ENCODE measurements at regions not wholly inside any gene's neighbourhood (a gene's known extent, or its start where the extent isn't known, plus 50 kb on each side); places are given as distances from the start of the nearest gene placed in this dataset.
"Not testable (repeated sequence)": the region's sequence is repeated elsewhere in the genome, so short reads cannot be mapped to it uniquely, and the experiment has no call there.

GRCh38 chr4:30837861-30838260, 117.7 kb downstream of the PCDH7 start:
- no peak for DNase-seq (ENCODE audit: low read depth in 3 of 3)

- no peak for DNase-seq (ENCODE audit: low read depth in 3 of 3)
These were observed 118.2 kb downstream of the PCDH7 start for GRCh38 chr4:30838331-30838730.

GRCh38 chr4:30839583-30840520, 119.7 kb downstream of the PCDH7 start:
- no peak for DNase-seq (ENCODE audit: low read depth in 3 of 3)

DNA sequence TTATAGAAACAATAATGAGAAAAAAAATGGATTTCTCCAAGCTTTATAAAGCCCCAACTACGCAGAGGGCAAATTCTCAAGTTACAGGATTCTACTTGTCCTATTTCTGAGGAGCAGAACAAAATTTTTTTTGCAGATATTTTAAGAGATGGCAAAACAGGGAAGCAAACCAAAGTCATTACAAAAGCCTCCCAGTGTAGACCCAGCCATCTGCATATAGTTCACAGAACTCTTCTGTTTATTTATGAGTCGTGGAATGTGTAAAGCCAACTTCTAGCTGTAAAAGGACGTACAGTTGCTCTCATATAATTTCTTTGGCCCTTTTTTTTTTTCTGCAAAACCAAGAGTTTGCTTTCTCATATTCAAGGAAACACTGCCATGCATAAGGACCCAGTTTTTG, 120.4 kb downstream of the PCDH7 start:
- no peak for DNase-seq (ENCODE audit: low read depth in 3 of 3)

DNA sequence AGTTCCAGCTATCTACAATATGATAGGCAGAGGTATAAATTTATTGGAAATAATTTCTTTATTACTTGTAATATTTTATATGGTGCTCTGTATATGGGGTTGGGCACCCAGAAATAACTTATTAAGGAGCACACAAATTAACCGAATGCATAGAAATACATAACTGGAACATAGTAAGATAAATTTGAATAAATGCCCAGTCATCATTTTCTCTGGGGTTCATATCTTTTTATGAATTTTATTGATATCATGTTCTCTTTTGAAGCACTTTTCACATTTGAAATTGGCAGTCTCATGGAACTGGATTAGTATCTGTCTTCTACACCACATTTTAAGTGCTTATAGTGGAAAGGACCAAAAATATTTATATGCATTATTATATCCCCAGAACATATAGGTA, 122.0 kb downstream of the PCDH7 start:
- no peak for DNase-seq (ENCODE audit: low read depth in 3 of 3)

- no peak for DNase-seq (ENCODE audit: low read depth in 3 of 3)
These were observed 122.5 kb downstream of the PCDH7 start for GRCh38 chr4:30842689-30843088.

GRCh38 chr4:30844861-30845582, 124.9 kb downstream of the PCDH7 start:
- no peak for DNase-seq (ENCODE audit: low read depth in 3 of 3)

- no peak for DNase-seq (ENCODE audit: low read depth in 3 of 3)
These were observed 127.0 kb downstream of the PCDH7 start for GRCh38 chr4:30847167-30847566.

GRCh38 chr4:30847958-30848357, 127.8 kb downstream of the PCDH7 start:
- no peak for DNase-seq (ENCODE audit: low read depth in 3 of 3)

- no peak for DNase-seq (ENCODE audit: low read depth in 3 of 3)
These were observed 134.4 kb downstream of the PCDH7 start for GRCh38 chr4:30854531-30854930.

DNA sequence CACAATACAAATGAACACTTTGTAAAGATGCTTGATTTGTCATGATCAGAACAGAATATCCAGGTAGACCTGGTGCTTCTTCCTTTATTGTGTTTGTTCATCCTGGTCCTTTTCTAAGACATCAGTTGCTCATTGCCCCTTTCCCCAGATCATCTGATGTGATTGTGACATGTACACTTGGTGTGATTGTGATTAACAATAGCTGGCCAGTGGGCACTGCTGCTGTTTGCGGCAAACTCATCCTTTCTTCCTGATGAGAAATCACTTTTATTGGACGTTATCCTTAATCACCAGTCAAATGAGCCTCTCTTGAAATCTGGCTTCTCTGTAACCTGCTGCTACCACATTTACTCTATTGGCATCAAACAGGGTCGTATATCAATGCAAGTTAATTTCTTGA, 135.1 kb downstream of the PCDH7 start:
- no peak for DNase-seq (ENCODE audit: low read depth in 3 of 3)

GRCh38 chr4:30856795-30857564, 136.8 kb downstream of the PCDH7 start:
- DNase-seq (ENCODE audit: low read depth in 3 of 3): no peak

- no peak for DNase-seq (ENCODE audit: low read depth in 3 of 3)
These were observed 140.8 kb downstream of the PCDH7 start for GRCh38 chr4:30860978-30861377.

DNA sequence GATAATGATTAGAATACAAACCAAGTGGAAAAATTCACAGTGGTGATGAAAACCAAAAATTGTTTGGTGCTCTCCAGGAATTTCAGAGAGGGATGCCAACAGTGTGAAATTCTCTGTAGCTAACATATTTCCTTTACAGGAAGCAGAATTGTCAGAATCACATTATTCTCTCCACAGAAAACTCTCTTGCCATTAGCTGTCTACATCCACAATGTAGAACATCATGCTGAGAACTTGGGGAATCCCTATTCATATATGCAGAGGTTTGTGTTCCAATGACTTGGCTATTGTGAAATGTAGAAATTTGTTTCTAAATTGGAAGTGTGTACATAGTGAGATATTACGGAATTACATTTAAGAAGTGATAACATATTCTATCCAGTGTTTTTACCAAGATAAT, 142.0 kb downstream of the PCDH7 start:
- no peak for DNase-seq (ENCODE audit: low read depth in 3 of 3)

DNA sequence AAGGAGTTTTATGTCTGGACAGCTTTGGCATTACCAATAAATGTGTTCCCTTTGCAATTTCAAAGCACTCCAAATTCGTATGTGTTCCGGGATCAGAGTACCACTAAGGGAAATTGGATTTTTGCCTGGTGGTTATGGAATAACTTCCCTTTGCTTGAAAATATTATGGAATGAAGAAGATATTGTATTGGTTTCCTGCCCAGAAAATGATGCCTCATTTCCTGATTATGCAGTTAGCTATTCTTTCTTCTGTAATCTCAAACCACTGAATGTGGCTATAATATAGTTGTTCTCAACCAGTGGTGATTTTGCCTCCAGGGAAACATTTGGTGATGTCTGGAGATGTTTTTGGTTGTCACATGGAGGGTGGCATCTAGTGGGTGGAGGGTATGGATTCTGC, 142.9 kb downstream of the PCDH7 start:
- no peak for DNase-seq (ENCODE audit: low read depth in 3 of 3)

DNA sequence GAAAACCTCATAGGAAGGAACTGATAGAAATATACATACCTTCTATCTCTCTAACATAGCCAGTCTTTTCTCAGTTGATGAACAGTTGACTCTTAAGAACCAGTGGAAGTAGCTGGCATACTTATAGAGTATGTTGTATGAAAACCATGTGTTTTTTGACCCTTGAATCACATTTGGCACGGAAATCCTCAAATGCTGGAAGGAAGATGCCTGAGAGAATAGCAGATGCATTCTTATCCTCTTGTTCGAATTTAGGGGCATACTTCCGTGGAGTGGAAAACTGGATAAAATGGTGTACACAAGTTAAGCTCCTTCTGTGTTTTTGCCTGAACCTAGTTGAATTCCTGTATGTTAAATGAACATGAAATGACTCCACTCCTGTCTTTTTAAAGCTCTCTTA, 145.5 kb downstream of the PCDH7 start:
- DNase-seq (ENCODE audit: low read depth in 3 of 3): no peak

DNA sequence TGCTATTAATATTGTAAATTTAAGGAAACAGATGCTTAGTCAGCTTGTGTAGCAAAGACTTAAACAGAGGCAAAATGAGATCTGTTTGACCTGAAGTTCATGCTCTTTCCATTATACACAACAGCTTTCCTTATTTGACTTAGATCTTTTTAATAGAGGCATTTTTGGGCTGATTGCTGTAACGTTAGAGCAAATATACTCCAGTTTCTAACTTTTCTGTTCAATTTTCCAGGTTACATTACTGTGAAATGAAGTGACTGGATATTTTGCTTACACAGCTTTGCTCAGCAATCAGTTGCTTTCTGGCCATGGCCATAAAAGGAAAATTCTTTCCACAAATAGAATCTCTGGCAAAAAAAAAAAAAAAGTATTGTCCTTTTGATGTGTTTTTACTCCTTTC, 146.2 kb downstream of the PCDH7 start:
- no peak for DNase-seq (ENCODE audit: low read depth in 3 of 3)

DNA sequence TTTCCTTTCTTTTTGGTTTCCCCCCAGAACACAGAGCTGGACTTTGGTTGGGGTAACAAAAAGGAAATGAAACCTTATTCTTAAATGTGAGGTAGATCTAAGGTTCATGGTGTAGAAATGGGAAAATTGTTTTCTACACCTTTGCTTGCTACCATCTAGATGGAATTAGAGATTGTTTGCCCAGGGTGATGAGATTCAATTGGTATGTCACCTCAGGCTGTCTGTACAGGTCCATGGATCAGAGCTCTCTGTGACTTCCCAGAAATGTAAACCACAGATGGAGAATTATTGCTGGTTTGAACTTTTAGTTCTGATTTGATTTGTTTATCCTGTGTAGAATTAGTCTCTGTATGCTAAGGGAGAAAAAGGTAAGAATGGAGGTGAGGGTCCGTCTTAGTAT, 146.7 kb downstream of the PCDH7 start:
- no peak for DNase-seq (ENCODE audit: low read depth in 3 of 3)

- DNase-seq (ENCODE audit: low read depth in 3 of 3): no peak
These were observed 147.3 kb downstream of the PCDH7 start for GRCh38 chr4:30867427-30867826.

- no peak for DNase-seq (ENCODE audit: low read depth in 3 of 3)
These were observed 148.1 kb downstream of the PCDH7 start for GRCh38 chr4:30868111-30868895.

- not testable (repeated sequence) for DNase-seq (ENCODE audit: low read depth in 3 of 3)
These were observed 149.2 kb downstream of the PCDH7 start for GRCh38 chr4:30869387-30869786.

DNA sequence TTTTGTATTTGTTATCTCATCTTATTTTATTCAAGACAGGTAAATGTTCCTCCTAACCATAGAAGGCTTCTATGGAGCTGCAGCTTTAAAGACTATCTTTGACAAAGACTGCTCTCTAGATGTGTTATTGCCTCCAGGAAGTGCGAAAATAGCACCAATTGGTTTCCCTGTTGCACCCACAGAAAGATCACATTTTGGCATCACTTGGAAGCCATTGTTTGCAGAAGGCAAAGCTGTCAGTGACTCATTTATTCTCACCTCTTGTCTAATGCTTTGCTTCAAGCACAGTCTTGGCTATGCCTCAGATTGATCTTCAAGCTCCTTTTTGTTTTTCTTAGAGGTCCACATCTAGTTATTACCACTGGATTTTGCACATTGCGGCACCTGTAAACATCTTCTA, 150.3 kb downstream of the PCDH7 start:
- DNase-seq (ENCODE audit: low read depth in 3 of 3): no peak

Data from stimulated activated CD4-positive, alpha-beta T cell treated with anti-CD3 and anti-CD28 coated beads, TNF-alpha, amount 100 ng/mL, for 24 hours (primary cell).